ENCODE measurements at regions not wholly inside any gene's neighbourhood (a gene's known extent, or its start where the extent isn't known, plus 50 kb on each side); places are given as distances from the start of the nearest gene placed in this dataset.

GRCh38 chr3:110900576-110900975 is 171.0 kb upstream of the NECTIN3 start:
- CTCF ChIA-PET, result no interaction called here
- no peaks in the 10 kb centered on the region for H3K79me2 ChIP-seq (ENCODE audit: control insufficient read depth, insufficient read depth, low read length)
- H3K4me2 ChIP-seq (ENCODE audit: control insufficient read depth, insufficient read depth), result no peak overlapping the region
- no peaks in the 10 kb centered on the region for H3K9me3 ChIP-seq (replicated peaks; ENCODE audit: control insufficient read depth, insufficient read depth, low read length)
- no peaks in the 10 kb centered on the region for H3K36me3 ChIP-seq (ENCODE audit: control insufficient read depth in 2 of 2, insufficient read depth in 2 of 2, low read length in 1 of 2)
- no peak overlapping the region for H3K27ac ChIP-seq (ENCODE audit: control insufficient read depth, insufficient read depth)
- intact Hi-C loops (cut with micrococcal nuclease; ENCODE audit: unreplicated experiment), result no loop called here
- FAIRE-seq (no peak), ATAC-seq (no peak), DNase-seq (ENCODE audit: low read depth, low spot score) (no peak)
- no peak overlapping the region for H2AFZ ChIP-seq (ENCODE audit: control insufficient read depth, low read depth, low read length)
- in situ Hi-C loops (cut with MboI), result no loop called here
- SMC1A ChIA-PET (ENCODE audit: uncharacterized antibody, unreplicated experiment), result no interaction called here
- H3K4me1 ChIP-seq (ENCODE audit: control insufficient read depth, insufficient read depth, low read length), result no peaks in the 10 kb centered on the region
- H3K27me3 ChIP-seq (replicated peaks in 1 of 2; ENCODE audit: control insufficient read depth in 2 of 2, insufficient read depth in 2 of 2, low read length in 1 of 2), result no peaks in the 10 kb centered on the region
- RAD21 ChIA-PET (ENCODE audit: unreplicated experiment), result no interaction called here
- no peak overlapping the region for H3K4me3 ChIP-seq
- TF ChIP-seq SMC3 (IDR thresholded peaks at IDR 0.05; ENCODE audit: borderline replicate concordance, low read length) (no peak), ZBTB4 (CRISPR knock-in tag; IDR thresholded peaks at IDR 0.05) (no peak), FOXM1 (IDR thresholded peaks at IDR 0.05; ENCODE audit: low read depth, low read length) (no peak)
- POLR2A ChIA-PET, result no interaction called here
- no peak overlapping the region for H3K9ac ChIP-seq (ENCODE audit: control insufficient read depth, insufficient read depth, low read length)
- H4K20me1 ChIP-seq (ENCODE audit: control insufficient read depth, insufficient read depth), result no peaks in the 10 kb centered on the region
- no TSS peak for BruUV-seq (replicated peaks)

- intact Hi-C loops (cut with micrococcal nuclease; ENCODE audit: unreplicated experiment) (no loop called here), in situ Hi-C loops (cut with MboI) (no loop called here)
- Histone ChIP-seq H2AFZ (ENCODE audit: control insufficient read depth, low read depth, low read length) (no peak overlapping the region), H3K27me3 (replicated peaks in 1 of 2; ENCODE audit: control insufficient read depth in 2 of 2, insufficient read depth in 2 of 2, low read length in 1 of 2) (no peaks in the 10 kb centered on the region), H3K4me2 (ENCODE audit: control insufficient read depth, insufficient read depth) (no peak overlapping the region), H3K4me3 (no peak overlapping the region), H3K9ac (ENCODE audit: control insufficient read depth, insufficient read depth, low read length) (no peak overlapping the region), H3K4me1 (ENCODE audit: control insufficient read depth, insufficient read depth, low read length) (no peaks in the 10 kb centered on the region), H3K36me3 (ENCODE audit: control insufficient read depth in 2 of 2, insufficient read depth in 2 of 2, low read length in 1 of 2) (no peaks in the 10 kb centered on the region), H3K27ac (ENCODE audit: control insufficient read depth, insufficient read depth) (no peak overlapping the region), H3K79me2 (ENCODE audit: control insufficient read depth, insufficient read depth, low read length) (no peaks in the 10 kb centered on the region), H3K9me3 (replicated peaks; ENCODE audit: control insufficient read depth, insufficient read depth, low read length) (no peaks in the 10 kb centered on the region), H4K20me1 (ENCODE audit: control insufficient read depth, insufficient read depth) (no peaks in the 10 kb centered on the region)
- POLR2A ChIA-PET, result no interaction called here
- SMC1A ChIA-PET (ENCODE audit: uncharacterized antibody, unreplicated experiment), result no interaction called here
- no TSS peak for BruUV-seq (replicated peaks)
- FAIRE-seq (no peak), ATAC-seq (no peak), DNase-seq (ENCODE audit: low read depth, low spot score) (no peak)
- 5% methylated on average over 1 of the region's 1 CpG for WGBS (ENCODE audit: insufficient coverage, insufficient replicate concordance, low lambda C conversion rate, missing lambda C conversion rate)
- CTCF ChIA-PET, result no interaction called here
- RAD21 ChIA-PET (ENCODE audit: unreplicated experiment), result no interaction called here
- no peak for TF ChIP-seq POLR2A (IDR thresholded peaks at IDR 0.05; ENCODE audit: low read depth, low read length)
- TF ChIP-seq NFYB (IDR thresholded peaks at IDR 0.05; ENCODE audit: insufficient read depth, low read depth, low read length), result no peak
- TF ChIP-seq MYB (IDR thresholded peaks at IDR 0.05; ENCODE audit: borderline replicate concordance, low read depth, low read length), result no peak
- TF ChIP-seq YBX1 (IDR thresholded peaks at IDR 0.05), result no peak
- no peak for TF ChIP-seq TARDBP (IDR thresholded peaks at IDR 0.05; ENCODE audit: borderline replicate concordance)
- TF ChIP-seq MYC (IDR thresholded peaks at IDR 0.05; ENCODE audit: insufficient read depth, insufficient read length, insufficient replicate concordance, low read length, severe bottlenecking), result no peak
- TF ChIP-seq RFX5 (IDR thresholded peaks at IDR 0.05; ENCODE audit: low read depth, low read length), result no peak
- TF ChIP-seq JUNB (IDR thresholded peaks at IDR 0.05), result no peak
- no peak for TF ChIP-seq EP300 (IDR thresholded peaks at IDR 0.05; ENCODE audit: borderline replicate concordance in 1 of 2, control insufficient read depth in 1 of 2, low read depth in 2 of 2, low read length in 2 of 2)
- TF ChIP-seq ZBTB40 (IDR thresholded peaks at IDR 0.05; ENCODE audit: borderline replicate concordance), result no peak
Observed at GRCh38 chr3:110901536-110901935, 170.1 kb upstream of the NECTIN3 start.

Data from GM12878 (cell line).